ENCODE measurements at regions not wholly inside any gene's neighbourhood (a gene's known extent, or its start where the extent isn't known, plus 50 kb on each side); places are given as distances from the start of the nearest gene placed in this dataset.
"Not testable (repeated sequence)": the region's sequence is repeated elsewhere in the genome, so short reads cannot be mapped to it uniquely, and the experiment has no call there.

GRCh38 chr2:236354056-236354940, 90.1 kb upstream of the ASB18 start:
- Histone ChIP-seq H3K9me3 (ENCODE audit: severe bottlenecking) (no peaks in the 10 kb centered on the region), H3K27ac (no peak overlapping the region), H3K36me3 (no peaks in the 10 kb centered on the region), H3K4me3 (ENCODE audit: low read depth, low read length) (no peak overlapping the region), H3K27me3 (ENCODE audit: insufficient read depth, low read depth, severe bottlenecking) (peaks cover 29% of the 10 kb centered on the region)
- DNase-seq: no peak
- no peak for TF ChIP-seq CTCF (IDR thresholded peaks at IDR 0.05; ENCODE audit: low read depth, low read length)

- Histone ChIP-seq H3K36me3 (no peaks in the 10 kb centered on the region), H3K27me3 (ENCODE audit: insufficient read depth, low read depth, severe bottlenecking) (peaks cover 23% of the 10 kb centered on the region), H3K4me3 (ENCODE audit: low read depth, low read length) (no peak overlapping the region), H3K27ac (no peak overlapping the region), H3K9me3 (ENCODE audit: severe bottlenecking) (no peaks in the 10 kb centered on the region)
- TF ChIP-seq CTCF (IDR thresholded peaks at IDR 0.05; ENCODE audit: low read depth, low read length): no peak
- DNase-seq: no peak
Observed at GRCh38 chr2:236354973-236355595, 90.9 kb upstream of the ASB18 start.

- TF ChIP-seq CTCF (IDR thresholded peaks at IDR 0.05; ENCODE audit: low read depth, low read length): no peak
- no peak overlapping the region for H3K4me3 ChIP-seq (ENCODE audit: low read depth, low read length)
- H3K27ac ChIP-seq: no peak overlapping the region
- no peaks in the 10 kb centered on the region for H3K36me3 ChIP-seq
- no peaks in the 10 kb centered on the region for H3K9me3 ChIP-seq (ENCODE audit: severe bottlenecking)
- no peak for DNase-seq
- peaks cover 20% of the 10 kb centered on the region for H3K27me3 ChIP-seq (ENCODE audit: insufficient read depth, low read depth, severe bottlenecking)
Observed at GRCh38 chr2:236355911-236356310, 91.7 kb upstream of the ASB18 start.

GRCh38 chr2:236356321-236356720, 92.1 kb upstream of the ASB18 start:
- not testable (repeated sequence) for H3K9me3 ChIP-seq (ENCODE audit: severe bottlenecking)

GRCh38 chr2:236358482-236358881, 94.3 kb upstream of the ASB18 start:
- H3K36me3 ChIP-seq; H3K9me3 ChIP-seq (ENCODE audit: severe bottlenecking); DNase-seq; H3K4me3 ChIP-seq (ENCODE audit: low read depth, low read length); H3K27ac ChIP-seq: not testable (repeated sequence)
- H3K27me3 ChIP-seq (ENCODE audit: insufficient read depth, low read depth, severe bottlenecking): peaks cover 22% of the 10 kb centered on the region

More at GRCh38 chr2:236356321-236356720, 92.1 kb upstream of the ASB18 start:
- not testable (repeated sequence) for H3K27ac ChIP-seq; H3K36me3 ChIP-seq; DNase-seq; H3K4me3 ChIP-seq (ENCODE audit: low read depth, low read length)
- peaks cover 15% of the 10 kb centered on the region for H3K27me3 ChIP-seq (ENCODE audit: insufficient read depth, low read depth, severe bottlenecking)

- no peak for DNase-seq
- Histone ChIP-seq H3K9me3 (ENCODE audit: severe bottlenecking) (no peaks in the 10 kb centered on the region), H3K36me3 (no peaks in the 10 kb centered on the region), H3K4me3 (ENCODE audit: low read depth, low read length) (no peak overlapping the region), H3K27me3 (ENCODE audit: insufficient read depth, low read depth, severe bottlenecking) (peaks cover 30% of the 10 kb centered on the region), H3K27ac (no peak overlapping the region)
- TF ChIP-seq CTCF (IDR thresholded peaks at IDR 0.05; ENCODE audit: low read depth, low read length): no peak
Observed at GRCh38 chr2:236359426-236360045, 95.3 kb upstream of the ASB18 start.

Measured in WERI-Rb-1 (cell line).